Activated CD8-positive, alpha-beta T cell treated with anti-CD3 and anti-CD28 coated beads, Interleukin-2, amount 10 ng/mL, durations not matched to agents 7 days and 5 days (primary cell): ENCODE measurements at regions not wholly inside any gene's neighbourhood (a gene's known extent, or its start where the extent isn't known, plus 50 kb on each side); places are given as distances from the start of the nearest gene placed in this dataset.

ENCODE experiments used
- ATAC-seq: fragments of 150-1000 bp; cut with Tn5 transposase; one replicate; pipeline ENCODE4 v1.10.0; 2021; ENCODE audit warnings: moderate library complexity
- CTCF ChIA-PET: fragments of 350-600 bp; sonication (Branson Sonifier 250); formaldehyde crosslinking; loops from one replicate; lab custom pipeline; 2021; ENCODE audit warnings: antibody characterized with exemption; lab: Charles Lee
- POLR2A ChIA-PET: fragments of 350-600 bp; sonication (Branson Sonifier 250); formaldehyde crosslinking; loops from one replicate; lab custom pipeline; 2021; ENCODE audit warnings: antibody characterized with exemption; lab: Charles Lee
- DNase-seq: peaks from one replicate; pipeline ENCODE4 v3.0.0-alpha.2; 2020
- H3K27ac Mint-ChIP-seq: one replicate; pipeline ENCODE4 v1.8.0; 2021; ENCODE audit warnings: mild to moderate bottlenecking, mixed read lengths
- H3K27me3 Mint-ChIP-seq: one replicate; pipeline ENCODE4 v1.8.0; 2021; ENCODE audit warnings: low read depth, mixed read lengths
- H3K36me3 Mint-ChIP-seq: one replicate; pipeline ENCODE4 v1.8.0; 2021; ENCODE audit warnings: low read depth, mixed read lengths
- H3K4me1 Mint-ChIP-seq: one replicate; pipeline ENCODE4 v1.8.0; 2021; ENCODE audit warnings: low read depth, mixed read lengths
- H3K4me3 Mint-ChIP-seq: one replicate; pipeline ENCODE4 v1.8.0; 2021; ENCODE audit warnings: mild to moderate bottlenecking, mixed read lengths
- H3K9me3 Mint-ChIP-seq: one replicate; pipeline ENCODE4 v1.8.0; 2022; ENCODE audit warnings: mixed read lengths; ENCODE audit not compliant: insufficient read depth

DNA sequence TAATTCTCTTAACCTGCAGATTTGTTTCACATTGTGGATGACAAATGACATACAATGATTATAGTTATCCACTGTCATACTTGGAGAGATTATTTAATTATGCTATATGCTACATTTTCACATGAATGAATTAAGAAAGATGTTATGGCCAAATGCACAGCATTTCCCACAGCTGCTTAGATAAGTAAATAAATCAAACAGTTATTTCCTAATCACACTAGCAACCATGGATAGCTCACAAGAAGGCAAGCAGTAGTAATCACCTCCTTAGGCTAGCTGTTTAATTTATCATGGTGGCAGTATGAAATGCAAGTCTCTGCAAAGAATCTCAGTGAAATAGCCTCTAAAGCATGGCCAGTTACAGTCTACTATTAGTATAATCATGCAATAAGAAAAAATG is 1581.5 kb downstream of the NCAM2 start:
- no peak overlapping the region for H3K27ac Mint-ChIP-seq
- POLR2A ChIA-PET, result no interaction called here

DNA sequence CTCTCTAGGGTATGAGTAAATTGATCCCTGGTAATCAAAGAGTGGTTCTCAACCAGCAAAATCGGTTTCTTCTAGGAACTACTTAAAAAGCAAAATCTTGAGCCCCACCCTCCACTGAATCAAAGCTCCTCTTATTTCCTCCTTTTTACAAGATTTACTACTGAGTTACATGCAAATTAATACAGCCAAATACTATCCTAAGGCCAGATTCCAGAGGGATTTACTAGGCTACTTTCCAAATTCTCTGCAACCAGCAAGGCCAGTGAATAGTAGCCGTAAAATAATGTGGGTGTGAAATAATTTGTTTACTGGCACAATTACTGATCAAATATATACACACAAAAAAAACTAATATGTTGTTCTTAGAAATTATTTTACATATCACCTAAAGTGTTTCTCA is 1583.8 kb downstream of the NCAM2 start:
- ATAC-seq (no peak), DNase-seq (no peak)
- POLR2A ChIA-PET, result no interaction called here
- Mint-ChIP-seq H3K9me3 (no peaks in the 10 kb centered on the region), H3K4me1 (no peaks in the 10 kb centered on the region), H3K4me3 (no peak overlapping the region), H3K27me3 (no peaks in the 10 kb centered on the region), H3K27ac (no peak overlapping the region), H3K36me3 (no peaks in the 10 kb centered on the region)
- CTCF ChIA-PET, result no interaction called here

More for the DNA sequence above, 1581.5 kb downstream of the NCAM2 start:
- CTCF ChIA-PET, result no interaction called here
- Mint-ChIP-seq H3K27me3 (no peaks in the 10 kb centered on the region), H3K4me3 (no peak overlapping the region), H3K36me3 (no peaks in the 10 kb centered on the region), H3K4me1 (no peaks in the 10 kb centered on the region), H3K9me3 (no peaks in the 10 kb centered on the region)
- no peak for ATAC-seq
- DNase-seq, result no peak

DNA sequence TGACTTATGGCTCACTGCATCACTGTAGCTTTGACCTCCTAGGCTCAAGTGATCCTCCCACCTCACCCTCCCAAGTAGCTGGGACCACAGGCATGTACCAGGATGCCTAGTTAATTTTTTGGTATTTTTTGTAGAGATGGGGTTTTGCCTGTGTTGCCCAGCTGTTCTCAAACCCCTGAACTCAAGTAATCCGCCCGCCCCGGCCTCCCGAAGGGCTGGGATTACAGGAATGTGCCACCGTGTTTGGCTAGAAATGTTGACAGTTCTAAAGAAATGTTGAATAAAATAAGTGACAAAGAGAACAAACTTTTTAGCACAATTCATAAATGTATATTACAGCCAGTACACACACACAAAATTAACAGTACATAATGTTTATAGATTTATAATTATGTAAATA is 1586.1 kb downstream of the NCAM2 start:
- Mint-ChIP-seq H3K27ac (no peak overlapping the region), H3K9me3 (no peaks in the 10 kb centered on the region), H3K36me3 (no peaks in the 10 kb centered on the region), H3K4me3 (no peak overlapping the region), H3K27me3 (no peaks in the 10 kb centered on the region), H3K4me1 (no peaks in the 10 kb centered on the region)
- POLR2A ChIA-PET, result no interaction called here
- no peak for DNase-seq
- CTCF ChIA-PET, result no interaction called here
- no peak for ATAC-seq

DNA sequence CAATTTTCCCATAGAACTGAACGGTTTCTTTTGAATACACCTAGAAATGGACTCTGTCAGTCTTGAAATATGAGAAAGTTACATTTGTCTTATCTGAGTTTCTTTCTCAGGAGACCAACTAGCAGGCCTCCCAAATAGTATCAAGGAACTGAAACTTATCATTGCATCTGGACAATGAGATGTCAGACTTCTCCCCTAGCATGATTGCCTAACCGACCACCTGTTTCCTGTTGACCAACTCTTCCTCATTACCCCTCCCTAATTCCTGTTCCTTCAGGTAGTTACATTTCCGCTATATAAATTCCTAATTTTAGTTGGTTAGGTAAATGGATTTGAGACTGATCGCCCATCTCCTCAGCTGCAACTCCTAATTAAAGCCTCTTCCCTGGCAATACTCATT is 1587.3 kb downstream of the NCAM2 start:
- Mint-ChIP-seq H3K4me3 (no peak overlapping the region), H3K27me3 (no peaks in the 10 kb centered on the region), H3K27ac (no peak overlapping the region), H3K36me3 (no peaks in the 10 kb centered on the region), H3K4me1 (no peaks in the 10 kb centered on the region), H3K9me3 (no peaks in the 10 kb centered on the region)
- no peak for DNase-seq
- ATAC-seq, result no peak
- ChIA-PET CTCF (no interaction called here), POLR2A (no interaction called here)

DNA sequence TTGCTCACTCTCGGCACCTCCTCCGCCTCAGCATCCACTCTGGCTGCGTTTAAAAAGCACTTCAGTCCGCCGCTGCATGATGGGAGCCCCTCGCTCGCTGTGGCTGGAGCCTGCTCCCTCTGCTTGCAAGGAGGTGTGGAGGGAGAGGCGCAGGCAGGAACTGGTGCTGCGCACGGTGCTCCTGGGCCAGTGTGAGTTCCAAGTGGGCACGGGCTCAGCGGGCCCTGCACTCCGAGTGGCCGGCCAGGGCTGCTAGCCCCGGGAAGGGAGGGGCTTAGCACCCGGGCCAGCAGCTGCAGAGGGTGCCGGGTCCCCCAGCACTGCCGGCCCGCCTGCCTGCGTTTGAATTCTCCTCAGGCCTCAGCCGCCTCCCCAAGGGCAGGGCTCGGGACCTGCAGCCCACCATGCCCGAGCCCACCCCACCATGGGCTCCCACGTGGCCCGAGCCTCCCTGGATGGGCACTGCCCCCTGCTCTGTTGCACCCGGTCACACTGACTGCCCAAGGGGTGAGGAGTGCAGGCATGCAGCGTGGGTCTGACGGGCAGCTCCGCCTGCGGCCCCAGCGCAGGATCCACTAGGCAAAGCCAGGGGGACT is 1599.5 kb downstream of the NCAM2 start:
- CTCF ChIA-PET, result no interaction called here
- DNase-seq (no peak), ATAC-seq (no peak)
- H3K36me3 Mint-ChIP-seq, result no peaks in the 10 kb centered on the region
- H3K4me1 Mint-ChIP-seq, result no peaks in the 10 kb centered on the region
- no peaks in the 10 kb centered on the region for H3K9me3 Mint-ChIP-seq
- no peak overlapping the region for H3K27ac Mint-ChIP-seq
- POLR2A ChIA-PET, result no interaction called here
- H3K4me3 Mint-ChIP-seq, result no peak overlapping the region
- no peaks in the 10 kb centered on the region for H3K27me3 Mint-ChIP-seq

DNA sequence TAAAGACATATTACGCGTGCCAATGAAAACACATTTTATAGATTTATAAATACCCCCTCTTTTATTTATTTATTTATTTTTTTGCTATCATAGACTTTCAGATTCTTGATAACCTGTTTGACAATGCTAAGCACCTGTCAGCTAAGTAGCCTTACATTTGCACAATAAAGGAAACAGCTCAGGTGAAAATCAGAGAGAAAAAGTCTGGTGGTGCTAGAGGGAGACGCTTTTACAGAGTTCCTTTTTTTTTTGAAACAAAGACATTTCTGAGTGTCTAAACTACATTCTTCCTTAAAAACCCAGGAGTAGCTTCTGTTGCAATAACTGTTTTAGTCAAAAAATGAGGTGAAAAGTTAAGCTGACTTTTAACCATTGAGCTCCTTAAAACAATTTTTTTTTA is 1611.6 kb downstream of the NCAM2 start:
- Mint-ChIP-seq H3K4me1 (no peaks in the 10 kb centered on the region), H3K36me3 (no peaks in the 10 kb centered on the region), H3K4me3 (no peak overlapping the region), H3K27ac (no peak overlapping the region), H3K9me3 (no peaks in the 10 kb centered on the region), H3K27me3 (no peaks in the 10 kb centered on the region)
- CTCF ChIA-PET, result no interaction called here
- DNase-seq (no peak), ATAC-seq (no peak)
- POLR2A ChIA-PET, result no interaction called here

DNA sequence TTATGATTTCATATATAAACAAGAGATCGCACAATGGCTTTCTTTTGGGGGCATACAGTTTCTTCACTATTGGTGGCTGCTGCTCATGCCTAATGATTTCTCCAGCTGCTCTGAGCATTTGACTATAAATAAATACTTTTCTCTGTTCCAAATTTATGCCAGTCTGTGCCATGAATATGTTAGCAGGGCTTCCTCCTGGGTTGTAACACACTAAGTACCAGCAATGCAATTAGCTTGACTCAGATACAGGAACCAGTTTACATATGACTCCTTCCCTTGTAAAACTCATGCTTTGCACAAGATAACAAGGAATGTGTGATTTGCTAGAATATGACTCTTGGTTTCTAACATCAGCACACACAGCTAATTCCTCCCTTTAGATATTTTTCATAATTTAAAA is 1629.7 kb downstream of the NCAM2 start:
- DNase-seq, result no peak
- Mint-ChIP-seq H3K27me3 (no peaks in the 10 kb centered on the region), H3K4me3 (no peak overlapping the region), H3K4me1 (no peaks in the 10 kb centered on the region), H3K9me3 (no peaks in the 10 kb centered on the region), H3K27ac (no peak overlapping the region), H3K36me3 (no peaks in the 10 kb centered on the region)
- CTCF ChIA-PET, result no interaction called here
- no peak for ATAC-seq
- POLR2A ChIA-PET, result no interaction called here

DNA sequence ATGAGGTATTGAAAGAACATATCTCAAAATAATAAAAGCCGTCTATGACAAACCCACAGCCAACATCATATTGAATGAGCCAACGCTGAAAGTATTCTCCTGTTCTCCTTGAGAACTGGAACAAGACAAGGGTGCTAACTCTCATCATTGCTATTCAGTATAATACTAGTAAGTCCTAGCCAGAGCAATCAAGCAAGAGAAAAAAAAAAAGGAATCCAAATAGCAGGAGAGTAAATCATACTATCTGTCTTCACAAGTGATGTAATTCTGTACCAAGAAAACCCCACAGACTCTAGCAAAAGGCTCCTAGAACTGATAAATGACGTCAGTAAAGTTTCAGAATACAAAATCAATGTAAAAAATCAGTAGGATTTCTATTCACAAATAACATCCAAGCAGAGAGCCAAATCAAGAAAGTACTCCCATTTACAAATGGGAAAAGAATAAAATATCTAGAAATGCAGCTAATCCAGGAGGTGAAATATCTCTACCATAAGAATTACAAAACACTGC is 1632.8 kb downstream of the NCAM2 start:
- Mint-ChIP-seq H3K27ac (no peak overlapping the region), H3K36me3 (no peaks in the 10 kb centered on the region), H3K9me3 (no peaks in the 10 kb centered on the region), H3K27me3 (no peaks in the 10 kb centered on the region), H3K4me1 (no peaks in the 10 kb centered on the region), H3K4me3 (no peak overlapping the region)
- CTCF ChIA-PET, result no interaction called here
- POLR2A ChIA-PET, result no interaction called here
- no peak for ATAC-seq
- DNase-seq, result no peak

DNA sequence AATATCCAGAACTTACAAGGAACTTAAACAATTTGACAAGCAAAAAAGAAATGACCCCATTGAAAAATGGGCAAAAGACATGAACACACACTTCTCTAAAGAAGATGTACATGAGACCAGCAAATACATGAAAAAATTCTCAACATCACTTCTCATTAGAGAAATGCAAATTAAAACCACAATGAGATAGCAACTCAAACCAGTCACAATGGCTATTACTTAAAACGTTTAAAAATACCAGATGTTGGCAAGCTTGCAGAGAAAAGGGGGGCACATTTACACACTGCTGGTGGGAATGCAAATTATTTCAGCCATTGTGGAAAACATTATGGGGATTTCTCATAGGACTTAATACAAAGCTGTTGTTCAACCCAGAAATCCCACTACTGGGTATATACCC is 1634.0 kb downstream of the NCAM2 start:
- Mint-ChIP-seq H3K4me1 (no peaks in the 10 kb centered on the region), H3K27me3 (no peaks in the 10 kb centered on the region), H3K27ac (no peak overlapping the region), H3K9me3 (no peaks in the 10 kb centered on the region), H3K4me3 (no peak overlapping the region), H3K36me3 (no peaks in the 10 kb centered on the region)
- DNase-seq (no peak), ATAC-seq (no peak)
- ChIA-PET POLR2A (no interaction called here), CTCF (no interaction called here)

DNA sequence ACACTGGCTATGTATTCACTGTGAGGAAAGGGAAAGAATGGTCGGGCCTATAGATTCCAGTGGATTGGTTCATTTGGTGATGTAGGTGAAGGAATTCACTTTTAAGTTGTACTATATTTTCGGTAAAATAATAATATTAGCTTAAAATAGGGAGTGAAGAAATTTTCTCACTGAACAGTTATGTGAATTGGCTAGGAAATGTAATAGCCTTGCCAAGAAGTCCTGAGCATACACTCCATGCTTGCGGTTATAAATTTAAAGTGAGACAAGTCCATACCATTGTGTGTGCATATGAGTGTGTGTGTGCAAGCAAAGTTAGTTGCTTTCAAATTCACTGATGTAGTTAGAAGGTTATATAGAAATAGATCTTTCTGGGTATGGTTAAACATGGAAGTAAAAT is 1651.0 kb downstream of the NCAM2 start:
- CTCF ChIA-PET, result no interaction called here
- Mint-ChIP-seq H3K27me3 (no peaks in the 10 kb centered on the region), H3K4me1 (no peaks in the 10 kb centered on the region), H3K36me3 (no peaks in the 10 kb centered on the region), H3K4me3 (no peak overlapping the region), H3K9me3 (no peaks in the 10 kb centered on the region), H3K27ac (no peak overlapping the region)
- no peak for ATAC-seq
- DNase-seq, result no peak
- POLR2A ChIA-PET, result no interaction called here

DNA sequence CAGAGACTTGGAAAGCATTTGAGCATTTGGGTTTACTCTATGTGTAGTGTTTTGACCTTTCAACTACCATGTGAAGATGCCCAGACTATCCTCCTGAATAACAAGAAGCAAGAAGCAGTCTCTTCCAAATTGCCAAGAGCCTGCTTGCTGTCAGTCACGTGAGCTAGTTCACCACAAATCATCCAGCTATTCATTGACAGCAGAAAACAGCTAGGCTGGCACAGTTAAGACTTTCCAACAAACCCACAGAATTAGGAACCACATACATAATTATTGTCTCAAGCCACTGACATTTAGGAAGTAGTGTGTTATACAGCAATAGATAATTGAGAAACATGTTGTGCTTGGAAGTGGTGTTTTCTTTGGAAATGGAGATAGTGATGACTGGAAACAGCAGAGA is 1652.0 kb downstream of the NCAM2 start:
- CTCF ChIA-PET, result no interaction called here
- no peaks in the 10 kb centered on the region for H3K36me3 Mint-ChIP-seq

DNA sequence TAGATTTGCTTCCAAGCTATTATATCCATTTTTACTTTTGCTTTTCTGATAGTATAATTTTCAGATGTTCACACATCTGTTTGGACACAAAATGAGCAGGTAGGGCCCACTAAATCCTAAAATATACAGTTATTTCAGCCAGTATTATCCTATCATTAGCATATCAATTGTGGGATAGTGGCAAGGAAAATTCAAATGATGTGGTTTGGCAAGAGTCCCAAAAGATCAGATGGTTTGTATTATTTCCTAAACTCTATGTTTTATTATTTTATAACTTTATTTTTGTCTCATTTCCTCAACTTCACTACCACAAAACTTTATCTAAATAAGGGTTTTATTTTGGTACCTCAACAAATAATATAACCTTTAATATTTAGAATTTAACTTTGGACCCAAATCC is 1659.6 kb downstream of the NCAM2 start:
- Mint-ChIP-seq H3K36me3 (no peaks in the 10 kb centered on the region), H3K4me3 (no peak overlapping the region), H3K9me3 (no peaks in the 10 kb centered on the region), H3K27ac (no peak overlapping the region), H3K4me1 (no peaks in the 10 kb centered on the region), H3K27me3 (no peaks in the 10 kb centered on the region)
- no peak for DNase-seq
- no peak for ATAC-seq
- CTCF ChIA-PET, result no interaction called here
- POLR2A ChIA-PET, result no interaction called here

More for the DNA sequence above, 1652.0 kb downstream of the NCAM2 start:
- Mint-ChIP-seq H3K4me1 (no peaks in the 10 kb centered on the region), H3K27ac (no peak overlapping the region), H3K4me3 (no peak overlapping the region), H3K9me3 (no peaks in the 10 kb centered on the region), H3K27me3 (no peaks in the 10 kb centered on the region)
- no peak for DNase-seq
- POLR2A ChIA-PET, result no interaction called here
- no peak for ATAC-seq

DNA sequence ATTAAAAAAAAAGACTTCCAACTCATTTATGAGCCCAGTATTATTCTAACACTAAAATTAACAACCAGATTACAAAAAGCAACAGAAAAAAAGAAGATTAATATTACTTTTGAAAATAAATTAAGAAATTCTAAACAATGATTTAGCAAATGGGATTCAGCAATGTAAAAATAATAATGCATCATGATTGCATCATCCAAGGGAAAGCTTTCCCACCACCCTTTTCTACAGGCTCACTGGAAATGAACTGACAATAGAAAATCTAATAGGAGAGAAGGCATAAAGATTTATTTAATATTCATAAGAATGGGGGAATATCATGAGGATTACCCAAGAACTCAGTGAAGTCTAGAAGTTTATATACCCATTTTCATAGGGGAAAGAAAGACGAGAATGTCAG is 1671.9 kb downstream of the NCAM2 start:
- no peaks in the 10 kb centered on the region for H3K36me3 Mint-ChIP-seq
- ChIA-PET CTCF (no interaction called here), POLR2A (no interaction called here)
- no peak for DNase-seq
- H3K27ac Mint-ChIP-seq, result no peak overlapping the region
- H3K4me3 Mint-ChIP-seq, result no peak overlapping the region
- H3K27me3 Mint-ChIP-seq, result no peaks in the 10 kb centered on the region
- ATAC-seq, result no peak
- H3K9me3 Mint-ChIP-seq, result peaks cover 5% of the 10 kb centered on the region
- no peaks in the 10 kb centered on the region for H3K4me1 Mint-ChIP-seq
